ENCODE measurements at regions not wholly inside any gene's neighbourhood (a gene's known extent, or its start where the extent isn't known, plus 50 kb on each side); places are given as distances from the start of the nearest gene placed in this dataset.

DNA sequence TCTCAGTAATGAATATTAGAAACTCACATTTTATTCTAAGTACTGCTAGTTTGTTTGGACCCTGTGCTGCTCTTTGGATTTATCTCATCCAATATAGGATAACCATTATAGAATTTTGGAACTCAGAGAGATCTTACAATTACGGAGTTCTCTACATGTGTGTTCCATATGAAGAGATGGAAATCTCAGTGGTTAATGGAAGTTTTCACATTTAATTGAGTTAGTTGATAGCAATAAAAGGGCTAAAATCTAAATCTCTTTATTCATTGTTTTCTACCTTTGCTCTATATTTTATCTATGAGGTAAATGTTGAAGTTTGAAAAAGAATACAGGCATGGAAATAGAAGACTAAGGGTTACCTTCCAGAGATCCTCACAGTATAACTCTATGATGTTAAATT, 558.0 kb upstream of the KIF2B start:
- H3K27ac Mint-ChIP-seq (ENCODE audit: unreplicated experiment), result no peak overlapping the region

DNA sequence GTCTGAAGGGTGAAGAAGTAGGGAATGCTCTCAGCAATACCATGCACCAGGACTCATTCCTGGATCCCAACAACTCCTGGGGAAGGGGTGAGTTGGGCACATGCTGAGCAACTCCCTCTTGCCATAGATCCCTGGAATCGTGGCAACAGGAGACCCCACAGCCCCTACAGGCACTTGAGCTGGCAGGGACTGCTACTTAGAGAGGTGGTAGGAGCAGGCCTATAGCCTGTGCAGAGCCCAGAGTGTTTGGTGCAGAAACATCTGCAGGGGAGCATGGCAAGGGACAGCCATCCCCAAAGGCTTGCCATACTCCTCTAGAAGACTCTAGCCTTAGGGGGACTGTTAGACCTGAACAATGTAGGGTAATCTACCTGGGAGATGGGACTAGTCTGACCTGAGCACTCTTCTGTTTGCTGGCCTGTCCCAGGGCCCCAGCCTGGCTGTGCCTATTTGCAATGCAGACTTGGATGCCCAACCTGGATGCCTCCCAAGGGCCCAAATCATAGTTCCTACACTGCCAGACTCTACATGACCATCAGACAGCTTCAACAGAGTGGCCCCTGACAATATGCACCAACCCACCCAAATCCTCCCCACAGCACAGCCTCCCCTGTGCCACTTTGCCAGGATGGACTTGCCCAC, 568.6 kb upstream of the KIF2B start:
- DNase-seq (ENCODE audit: low spot score), result no peak
- Mint-ChIP-seq H3K27ac (ENCODE audit: unreplicated experiment) (no peak overlapping the region), H3K9me3 (ENCODE audit: low read depth) (peaks cover 25% of the 10 kb centered on the region), H3K27me3 (ENCODE audit: low read depth) (peaks cover 3% of the 10 kb centered on the region), H3K4me3 (ENCODE audit: unreplicated experiment) (no peak overlapping the region), H3K4me1 (ENCODE audit: low read depth) (no peaks in the 10 kb centered on the region), H3K36me3 (ENCODE audit: low read depth) (no peaks in the 10 kb centered on the region)
- TF ChIP-seq, protein P1, sequence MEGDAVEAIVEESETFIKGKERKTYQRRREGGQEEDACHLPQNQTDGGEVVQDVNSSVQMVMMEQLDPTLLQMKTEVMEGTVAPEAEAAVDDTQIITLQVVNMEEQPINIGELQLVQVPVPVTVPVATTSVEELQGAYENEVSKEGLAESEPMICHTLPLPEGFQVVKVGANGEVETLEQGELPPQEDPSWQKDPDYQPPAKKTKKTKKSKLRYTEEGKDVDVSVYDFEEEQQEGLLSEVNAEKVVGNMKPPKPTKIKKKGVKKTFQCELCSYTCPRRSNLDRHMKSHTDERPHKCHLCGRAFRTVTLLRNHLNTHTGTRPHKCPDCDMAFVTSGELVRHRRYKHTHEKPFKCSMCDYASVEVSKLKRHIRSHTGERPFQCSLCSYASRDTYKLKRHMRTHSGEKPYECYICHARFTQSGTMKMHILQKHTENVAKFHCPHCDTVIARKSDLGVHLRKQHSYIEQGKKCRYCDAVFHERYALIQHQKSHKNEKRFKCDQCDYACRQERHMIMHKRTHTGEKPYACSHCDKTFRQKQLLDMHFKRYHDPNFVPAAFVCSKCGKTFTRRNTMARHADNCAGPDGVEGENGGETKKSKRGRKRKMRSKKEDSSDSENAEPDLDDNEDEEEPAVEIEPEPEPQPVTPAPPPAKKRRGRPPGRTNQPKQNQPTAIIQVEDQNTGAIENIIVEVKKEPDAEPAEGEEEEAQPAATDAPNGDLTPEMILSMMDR (IDR thresholded peaks at IDR 0.05), result no peak

More for the DNA sequence above, 558.0 kb upstream of the KIF2B start:
- Mint-ChIP-seq H3K4me1 (ENCODE audit: low read depth) (no peaks in the 10 kb centered on the region), H3K27me3 (ENCODE audit: low read depth) (peaks cover 5% of the 10 kb centered on the region), H3K4me3 (ENCODE audit: unreplicated experiment) (no peak overlapping the region), H3K9me3 (ENCODE audit: low read depth) (no peaks in the 10 kb centered on the region), H3K36me3 (ENCODE audit: low read depth) (peaks cover 1% of the 10 kb centered on the region)
- DNase-seq (ENCODE audit: low spot score), result no peak
- TF ChIP-seq, protein P1 (IDR thresholded peaks at IDR 0.05), result no peak

- H3K4me3 Mint-ChIP-seq (ENCODE audit: unreplicated experiment), result no peak overlapping the region
- no peaks in the 10 kb centered on the region for H3K4me1 Mint-ChIP-seq (ENCODE audit: low read depth)
- TF ChIP-seq, protein P1 (IDR thresholded peaks at IDR 0.05), result no peak
- H3K27me3 Mint-ChIP-seq (ENCODE audit: low read depth), result peaks cover 3% of the 10 kb centered on the region
- DNase-seq (ENCODE audit: low spot score), result no peak
- H3K36me3 Mint-ChIP-seq (ENCODE audit: low read depth), result no peaks in the 10 kb centered on the region
- H3K9me3 Mint-ChIP-seq (ENCODE audit: low read depth), result no peaks in the 10 kb centered on the region
- no peak overlapping the region for H3K27ac Mint-ChIP-seq (ENCODE audit: unreplicated experiment)
Observed at GRCh38 chr17:53249036-53249435, 573.7 kb upstream of the KIF2B start.

DNA sequence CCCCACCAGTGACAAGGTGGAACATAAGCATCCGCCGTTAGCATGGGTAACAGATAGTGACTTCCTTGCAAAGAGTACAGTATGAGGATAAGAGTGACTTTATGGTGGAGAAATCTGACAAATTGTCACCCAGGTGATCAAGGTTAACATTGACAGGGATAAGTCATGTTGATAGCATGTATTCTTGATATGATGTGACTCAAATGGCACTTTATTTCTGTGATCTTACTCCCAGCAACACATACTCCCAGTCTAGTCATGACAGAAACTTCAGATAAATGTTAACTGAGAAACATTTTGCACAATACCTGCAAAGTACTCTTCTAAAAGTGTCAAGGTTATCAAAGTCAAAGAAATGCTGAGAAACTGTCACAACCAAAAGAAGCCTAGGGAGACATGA, 588.6 kb upstream of the KIF2B start:
- TF ChIP-seq, protein P1 (IDR thresholded peaks at IDR 0.05), result no peak
- no peaks in the 10 kb centered on the region for H3K4me1 Mint-ChIP-seq (ENCODE audit: low read depth)
- no peaks in the 10 kb centered on the region for H3K36me3 Mint-ChIP-seq (ENCODE audit: low read depth)
- H3K9me3 Mint-ChIP-seq (ENCODE audit: low read depth), result peaks cover 36% of the 10 kb centered on the region
- DNase-seq (ENCODE audit: low spot score), result no peak
- no peaks in the 10 kb centered on the region for H3K27me3 Mint-ChIP-seq (ENCODE audit: low read depth)
- no peak overlapping the region for H3K4me3 Mint-ChIP-seq (ENCODE audit: unreplicated experiment)
- H3K27ac Mint-ChIP-seq (ENCODE audit: unreplicated experiment), result no peak overlapping the region

DNA sequence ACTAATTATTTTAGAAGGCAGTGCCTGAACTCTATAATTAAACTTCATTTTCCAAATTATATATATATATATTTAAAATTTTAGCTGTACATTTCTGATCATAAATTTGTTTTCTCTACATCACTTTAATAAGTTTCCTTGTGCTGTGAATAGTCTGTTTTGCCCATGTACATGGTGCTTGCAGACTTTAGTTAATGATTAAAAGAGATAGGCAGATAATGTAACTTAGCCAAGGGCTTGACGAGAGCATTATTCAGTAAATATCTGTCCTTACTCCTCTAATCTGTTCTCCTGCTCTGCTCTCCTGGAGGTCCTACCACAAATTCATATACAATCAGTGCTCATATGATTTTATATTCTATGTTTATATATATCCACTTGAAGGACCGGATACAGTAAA, 595.2 kb upstream of the KIF2B start:
- no peak for DNase-seq (ENCODE audit: low spot score)
- no peak overlapping the region for H3K27ac Mint-ChIP-seq (ENCODE audit: unreplicated experiment)
- H3K9me3 Mint-ChIP-seq (ENCODE audit: low read depth), result peaks cover 17% of the 10 kb centered on the region
- no peaks in the 10 kb centered on the region for H3K36me3 Mint-ChIP-seq (ENCODE audit: low read depth)
- H3K27me3 Mint-ChIP-seq (ENCODE audit: low read depth), result no peaks in the 10 kb centered on the region
- TF ChIP-seq, protein P1 (IDR thresholded peaks at IDR 0.05), result no peak
- no peak overlapping the region for H3K4me3 Mint-ChIP-seq (ENCODE audit: unreplicated experiment)
- peaks cover 17% of the 10 kb centered on the region for H3K4me1 Mint-ChIP-seq (ENCODE audit: low read depth)

Measured in chondrocyte (in vitro differentiated cells).